Endothelial cell of umbilical vein (primary cell): ENCODE measurements at regions not wholly inside any gene's neighbourhood (a gene's known extent, or its start where the extent isn't known, plus 50 kb on each side); places are given as distances from the start of the nearest gene placed in this dataset.

Source experiments
- CTCF ChIP-seq, 2 donors: IDR thresholded peaks; 1 replicate in 1 of 2; 2 replicates in 1 of 2; pipeline ENCODE4 v1.5.1; 2011; ENCODE audit warnings: low read length in 2 of 2, mild to moderate bottlenecking in 2 of 2, moderate library complexity in 2 of 2, control low read depth in 1 of 2, inconsistent platforms in 1 of 2, low read depth in 1 of 2; ENCODE audit not compliant: insufficient read depth in 1 of 2; ENCODE audit errors: extremely low read depth in 1 of 2
- EZH2 ChIP-seq: IDR thresholded peaks from 2 replicates; pipeline ENCODE4 v1.6.1; 2012; ENCODE audit warnings: borderline replicate concordance, low read depth, mild to moderate bottlenecking, moderate library complexity, low read length, inconsistent platforms; ENCODE audit not compliant: severe bottlenecking
- JUN ChIP-seq: IDR thresholded peaks from 2 replicates; pipeline ENCODE4 v1.6.1; 2011; ENCODE audit warnings: borderline replicate concordance, low read depth; ENCODE audit not compliant: insufficient read length, insufficient read depth
- MAX ChIP-seq: IDR thresholded peaks from 2 replicates; pipeline ENCODE4 v1.6.1; 2011; ENCODE audit not compliant: insufficient read depth, insufficient read length
- MYC ChIP-seq: IDR thresholded peaks from one replicate; pipeline ENCODE4 v1.6.1; 2011; ENCODE audit warnings: mild to moderate bottlenecking, low read depth, low read length
- POLR2A ChIP-seq: IDR thresholded peaks from 2 replicates; pipeline ENCODE4 v1.6.1; 2012; ENCODE audit warnings: low read depth, mild to moderate bottlenecking, control low read depth, low read length
- POLR2AphosphoS5 ChIP-seq: IDR thresholded peaks from 2 replicates; pipeline ENCODE4 v1.6.1; 2012; ENCODE audit warnings: low read depth, mild to moderate bottlenecking, control low read depth, low read length, moderate library complexity; ENCODE audit not compliant: insufficient read depth

DNA sequence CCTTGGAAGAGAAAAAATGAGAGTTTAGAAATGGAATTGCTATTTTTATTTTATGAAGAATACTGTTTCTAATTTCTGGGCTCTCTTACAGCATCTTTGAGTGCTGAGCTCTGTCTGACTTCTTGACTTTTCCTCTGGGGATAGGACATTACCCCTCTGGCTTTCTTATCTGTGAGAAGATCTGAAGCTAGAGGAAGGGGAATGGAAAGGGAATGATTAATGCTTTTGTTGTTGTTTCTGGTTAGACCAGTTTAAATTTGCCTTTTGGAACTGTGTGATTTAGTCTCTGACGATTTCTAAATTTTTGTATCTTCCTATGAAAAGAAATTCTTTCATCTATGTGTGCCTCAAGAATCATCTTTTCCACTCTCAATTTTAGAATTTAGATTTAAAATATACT is 811.4 kb downstream of the REEP3 start:
- no peak for TF ChIP-seq EZH2
- no peak for TF ChIP-seq POLR2AphosphoS5
- no peak for TF ChIP-seq CTCF (IDR thresholded peaks at IDR 0.05; ENCODE audit: extremely low read depth in 1 of 2, insufficient read depth in 1 of 2, low read depth in 1 of 2, low read length in 2 of 2)
- no peak for TF ChIP-seq JUN
- no peak for TF ChIP-seq MYC
- no peak for TF ChIP-seq MAX
- no peak for TF ChIP-seq POLR2A
